ENCODE measurements at regions not wholly inside any gene's neighbourhood (a gene's known extent, or its start where the extent isn't known, plus 50 kb on each side); places are given as distances from the start of the nearest gene placed in this dataset.

DNA sequence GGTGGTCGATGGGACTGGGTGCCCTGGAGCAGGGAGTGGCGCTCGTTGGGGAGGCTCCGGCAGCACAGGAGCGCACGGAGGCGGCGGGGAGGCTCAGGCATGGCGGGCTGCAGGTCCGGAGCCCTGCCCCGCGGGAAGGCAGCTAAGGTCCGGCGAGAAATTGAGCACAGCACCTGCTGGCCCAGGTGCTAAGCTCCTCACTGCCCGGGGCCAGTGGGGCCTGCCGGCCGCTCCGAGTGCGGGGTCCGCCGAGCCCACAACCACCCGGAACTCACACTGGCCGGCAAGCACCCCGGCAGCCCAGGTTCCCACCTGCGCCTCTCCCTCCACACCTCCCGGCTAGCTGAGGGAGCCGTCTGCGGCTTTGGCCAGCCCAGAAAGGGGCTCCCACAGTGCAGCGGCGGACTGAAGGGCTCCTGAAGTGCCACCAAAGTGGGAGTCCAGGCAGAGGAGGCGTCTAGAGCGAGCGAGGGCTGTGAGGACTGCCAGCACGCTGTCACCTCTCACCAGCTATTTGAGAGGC lies 88.8 kb upstream of the EEF2KMT start:
- no peak overlapping the region for H3K27ac ChIP-seq (ENCODE audit: insufficient read depth, low read depth, low read length)
- dilution Hi-C loops (cut with MboI; ENCODE audit: extremely low pct_ligation_motif_present, low sequenced_read_pairs) = no loop called here
- intact Hi-C loops (cut with micrococcal nuclease) = no loop called here

More for the DNA sequence above, 88.8 kb upstream of the EEF2KMT start:
- BruUV-seq (replicated peaks) = no TSS peak
- H3K9me3 ChIP-seq (replicated peaks; ENCODE audit: control insufficient read depth, insufficient read depth, low read length) = no peaks in the 10 kb centered on the region
- H3K9ac ChIP-seq (replicated peaks; ENCODE audit: extremely low read depth, insufficient read depth, low read length) = no peak overlapping the region
- FAIRE-seq (no peak), DNase-seq (ENCODE audit: low read depth, low spot score) (no peak)
- no peaks in the 10 kb centered on the region for H4K20me1 ChIP-seq (replicated peaks; ENCODE audit: control insufficient read depth, extremely low read depth, insufficient read depth, low read length)
- no peaks in the 10 kb centered on the region for H3K9me1 ChIP-seq (replicated peaks; ENCODE audit: control insufficient read depth, extremely low read depth, insufficient read depth, low read length)
- no peaks in the 10 kb centered on the region for H3K36me3 ChIP-seq (ENCODE audit: control insufficient read depth in 2 of 2, extremely low read depth in 1 of 2, insufficient read depth in 2 of 2, low read length in 2 of 2)
- H3K4me2 ChIP-seq (ENCODE audit: insufficient read depth, low read length) = no peak overlapping the region
- no peak overlapping the region for H3K4me3 ChIP-seq (replicated peaks in 1 of 3; ENCODE audit: insufficient read depth in 1 of 3, low read depth in 1 of 3, low read length in 3 of 3)
- no peaks in the 10 kb centered on the region for H3K27me3 ChIP-seq (ENCODE audit: control insufficient read depth in 2 of 2, insufficient read depth in 2 of 2, low read length in 2 of 2)
- no peak for TF ChIP-seq POLR2AphosphoS5 (IDR thresholded peaks at IDR 0.05; ENCODE audit: insufficient read depth, low read depth, low read length)
- TF ChIP-seq FOS (IDR thresholded peaks at IDR 0.05; ENCODE audit: borderline replicate concordance, insufficient read depth, low read length) = no peak
- TF ChIP-seq MYC (IDR thresholded peaks at IDR 0.05; ENCODE audit: low read depth, low read length) = no peak
- TF ChIP-seq GATA2 (IDR thresholded peaks at IDR 0.05; ENCODE audit: insufficient read depth, insufficient read length, low read depth, low read length) = no peak
- no peak for TF ChIP-seq MAX (IDR thresholded peaks at IDR 0.05; ENCODE audit: insufficient read depth, insufficient read length)
- TF ChIP-seq EZH2 (IDR thresholded peaks at IDR 0.05; ENCODE audit: borderline replicate concordance, low read depth, low read length, severe bottlenecking) = no peak
- TF ChIP-seq CTCF (IDR thresholded peaks at IDR 0.05; ENCODE audit: extremely low read depth in 1 of 2, insufficient read depth in 1 of 2, low read depth in 1 of 2, low read length in 2 of 2) = no peak
- no peak for TF ChIP-seq JUN (IDR thresholded peaks at IDR 0.05; ENCODE audit: borderline replicate concordance, insufficient read depth, insufficient read length, low read depth)
- no peak for TF ChIP-seq POLR2A (IDR thresholded peaks at IDR 0.05; ENCODE audit: low read depth, low read length)
- no peaks in the 10 kb centered on the region for H3K4me1 ChIP-seq (ENCODE audit: control insufficient read depth, extremely low read depth, insufficient read depth, low read length)
- ChIA-PET POLR2A (no interaction called here), CTCF (no interaction called here)
- no peaks in the 10 kb centered on the region for H3K79me2 ChIP-seq (ENCODE audit: control insufficient read depth, insufficient read depth, low read length)
- no peak overlapping the region for H2AFZ ChIP-seq (ENCODE audit: low read depth, low read length)
